ENCODE measurements at regions not wholly inside any gene's neighbourhood (a gene's known extent, or its start where the extent isn't known, plus 50 kb on each side); places are given as distances from the start of the nearest gene placed in this dataset.

DNA sequence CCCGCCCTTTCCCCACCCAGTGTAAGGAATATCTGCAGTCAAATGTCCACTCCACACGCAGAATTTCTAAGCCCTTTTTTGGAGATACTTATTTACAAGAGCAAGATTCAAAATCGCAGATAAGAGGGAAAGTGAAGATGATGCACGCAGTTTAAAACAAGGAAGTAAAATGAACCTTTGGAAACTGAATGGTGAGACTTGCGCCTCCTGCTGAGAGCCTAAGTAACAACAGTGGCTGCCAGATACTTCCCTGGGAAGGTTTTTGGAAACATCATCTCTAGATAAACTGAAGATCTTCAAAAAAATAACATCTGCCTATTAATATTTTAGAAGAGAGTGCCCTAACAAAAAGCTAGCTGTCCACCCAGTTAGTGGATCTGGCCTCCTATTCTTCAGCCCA is 963.1 kb upstream of the FAT3 start:
- TF ChIP-seq, protein P1, sequence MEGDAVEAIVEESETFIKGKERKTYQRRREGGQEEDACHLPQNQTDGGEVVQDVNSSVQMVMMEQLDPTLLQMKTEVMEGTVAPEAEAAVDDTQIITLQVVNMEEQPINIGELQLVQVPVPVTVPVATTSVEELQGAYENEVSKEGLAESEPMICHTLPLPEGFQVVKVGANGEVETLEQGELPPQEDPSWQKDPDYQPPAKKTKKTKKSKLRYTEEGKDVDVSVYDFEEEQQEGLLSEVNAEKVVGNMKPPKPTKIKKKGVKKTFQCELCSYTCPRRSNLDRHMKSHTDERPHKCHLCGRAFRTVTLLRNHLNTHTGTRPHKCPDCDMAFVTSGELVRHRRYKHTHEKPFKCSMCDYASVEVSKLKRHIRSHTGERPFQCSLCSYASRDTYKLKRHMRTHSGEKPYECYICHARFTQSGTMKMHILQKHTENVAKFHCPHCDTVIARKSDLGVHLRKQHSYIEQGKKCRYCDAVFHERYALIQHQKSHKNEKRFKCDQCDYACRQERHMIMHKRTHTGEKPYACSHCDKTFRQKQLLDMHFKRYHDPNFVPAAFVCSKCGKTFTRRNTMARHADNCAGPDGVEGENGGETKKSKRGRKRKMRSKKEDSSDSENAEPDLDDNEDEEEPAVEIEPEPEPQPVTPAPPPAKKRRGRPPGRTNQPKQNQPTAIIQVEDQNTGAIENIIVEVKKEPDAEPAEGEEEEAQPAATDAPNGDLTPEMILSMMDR (conservative IDR thresholded peaks at IDR 0.05 in 1 of 2, IDR thresholded peaks at IDR 0.05 in 1 of 2; ENCODE audit: extremely low read depth in 1 of 2, insufficient read depth in 1 of 2, low read depth in 1 of 2, low read length in 2 of 2) = peak in 1 of 2 donors; percentile 16
- no peak for TF ChIP-seq EZH2 (IDR thresholded peaks at IDR 0.05; ENCODE audit: borderline replicate concordance, low read length)
